ENCODE measurements at regions not wholly inside any gene's neighbourhood (a gene's known extent, or its start where the extent isn't known, plus 50 kb on each side); places are given as distances from the start of the nearest gene placed in this dataset.

- Histone ChIP-seq H3K27me3 (replicated peaks in 1 of 7) (no peaks in the 10 kb centered on the region), H3K27ac (no peak overlapping the region), H3K4me3 (no peak overlapping the region), H3K9me3 (no peaks in the 10 kb centered on the region), H3K36me3 (no peaks in the 10 kb centered on the region), H3K4me1 (no peaks in the 10 kb centered on the region)
- TF ChIP-seq CTCF (IDR thresholded peaks at IDR 0.05 in 8 of 11, conservative IDR thresholded peaks at IDR 0.05 in 3 of 11) (no peak), POLR2A (IDR thresholded peaks at IDR 0.05) (no peak), POLR2AphosphoS5 (IDR thresholded peaks at IDR 0.05) (no peak)
- intact Hi-C loops (cut with DNase I; ENCODE audit: low total_unique reads), result no loop called here
- 84 to 92% (median 88%) methylated on average over 4 of the region's 4 CpGs for WGBS, 5 donors
- no peak for DNase-seq
These were observed 158.2 kb upstream of the IL12B start for GRCh38 chr5:159488516-159488915.

- TF ChIP-seq POLR2AphosphoS5 (IDR thresholded peaks at IDR 0.05), result no peak
- no peak for TF ChIP-seq POLR2A (IDR thresholded peaks at IDR 0.05)
- no peak for TF ChIP-seq CTCF (IDR thresholded peaks at IDR 0.05 in 8 of 11, conservative IDR thresholded peaks at IDR 0.05 in 3 of 11)
- intact Hi-C loops (cut with DNase I; ENCODE audit: low total_unique reads), result no loop called here
- no peak for DNase-seq
- Histone ChIP-seq H3K36me3 (no peaks in the 10 kb centered on the region), H3K4me1 (no peaks in the 10 kb centered on the region), H3K27ac (no peak overlapping the region), H3K9me3 (no peaks in the 10 kb centered on the region), H3K27me3 (replicated peaks in 1 of 7) (no peaks in the 10 kb centered on the region), H3K4me3 (no peak overlapping the region)
- WGBS, 5 donors, result 84 to 92% (median 87%) methylated on average over 1 of the region's 1 CpG
These were observed 159.5 kb upstream of the IL12B start for GRCh38 chr5:159489779-159490178.

GRCh38 chr5:159490507-159490906, 160.2 kb upstream of the IL12B start:
- Histone ChIP-seq H3K4me1 (no peaks in the 10 kb centered on the region), H3K9me3 (no peaks in the 10 kb centered on the region), H3K4me3 (no peak overlapping the region), H3K27ac (no peak overlapping the region), H3K27me3 (replicated peaks in 1 of 7) (no peaks in the 10 kb centered on the region), H3K36me3 (no peaks in the 10 kb centered on the region)
- WGBS, 5 donors, result 76 to 98% (median 86%) methylated on average over 2 of the region's 2 CpGs
- intact Hi-C loops (cut with DNase I; ENCODE audit: low total_unique reads), result no loop called here
- TF ChIP-seq POLR2AphosphoS5 (IDR thresholded peaks at IDR 0.05) (no peak), POLR2A (IDR thresholded peaks at IDR 0.05) (no peak), CTCF (IDR thresholded peaks at IDR 0.05 in 8 of 11, conservative IDR thresholded peaks at IDR 0.05 in 3 of 11) (no peak)
- DNase-seq, result no peak

- H3K27me3 ChIP-seq (replicated peaks in 1 of 7), result no peaks in the 10 kb centered on the region
- H3K4me1 ChIP-seq, result no peaks in the 10 kb centered on the region
- H3K27ac ChIP-seq, result no peak overlapping the region
- H3K9me3 ChIP-seq, result no peaks in the 10 kb centered on the region
- intact Hi-C loops (cut with DNase I; ENCODE audit: low total_unique reads), result no loop called here
- H3K4me3 ChIP-seq, result no peak overlapping the region
- TF ChIP-seq POLR2AphosphoS5 (IDR thresholded peaks at IDR 0.05), result no peak
- TF ChIP-seq CTCF (IDR thresholded peaks at IDR 0.05 in 8 of 11, conservative IDR thresholded peaks at IDR 0.05 in 3 of 11), result no peak
- no peak for TF ChIP-seq POLR2A (IDR thresholded peaks at IDR 0.05)
- DNase-seq, result no peak
- H3K36me3 ChIP-seq, result no peaks in the 10 kb centered on the region
These were observed 163.4 kb upstream of the IL12B start for GRCh38 chr5:159493696-159494095.
